ENCODE measurements at regions not wholly inside any gene's neighbourhood (a gene's known extent, or its start where the extent isn't known, plus 50 kb on each side); places are given as distances from the start of the nearest gene placed in this dataset.
"Not testable (repeated sequence)": the region's sequence is repeated elsewhere in the genome, so short reads cannot be mapped to it uniquely, and the experiment has no call there.

DNA sequence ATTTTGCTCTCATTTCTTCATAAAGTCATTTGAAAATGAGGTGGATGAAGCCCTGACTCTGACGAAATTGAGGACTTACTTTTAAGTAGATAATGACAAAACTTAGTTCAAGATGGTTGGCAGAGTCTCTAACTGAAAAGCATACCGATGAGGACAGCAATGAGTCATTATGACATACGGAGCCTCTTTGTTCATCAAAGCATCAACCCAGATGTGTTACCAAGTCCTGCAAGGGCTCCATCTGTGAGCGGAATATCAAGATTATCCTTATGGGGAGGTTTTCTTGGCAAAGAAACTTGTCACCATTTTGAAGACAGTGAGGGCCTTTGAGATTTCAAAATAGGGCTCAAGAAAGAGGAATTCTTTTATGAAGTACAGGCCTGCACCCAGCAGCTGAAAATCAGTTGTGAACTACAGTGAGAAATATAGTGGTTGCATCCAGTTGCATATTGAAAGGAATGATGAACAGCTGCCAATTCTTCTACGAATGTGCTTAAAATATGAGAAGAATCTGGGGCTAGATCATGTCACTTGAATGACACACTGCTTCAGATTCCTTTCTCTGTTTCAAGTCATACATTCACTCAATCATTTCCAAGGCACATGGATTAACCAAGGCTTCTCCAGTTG lies 86.6 kb upstream of the SLC24A2 start:
- Histone ChIP-seq H3K4me2 (ENCODE audit: insufficient read depth, low read length) (no peak overlapping the region), H3K9me3 (replicated peaks; ENCODE audit: control insufficient read depth, insufficient read depth, low read depth, low read length) (no peaks in the 10 kb centered on the region), H2AFZ (ENCODE audit: low read depth, low read length) (no peak overlapping the region), H3K36me3 (ENCODE audit: control insufficient read depth, insufficient read depth, low read length) (no peaks in the 10 kb centered on the region), H4K20me1 (replicated peaks; ENCODE audit: control insufficient read depth, insufficient read depth, low read length) (no peaks in the 10 kb centered on the region), H3K79me2 (ENCODE audit: control insufficient read depth, insufficient read depth, low read length) (no peaks in the 10 kb centered on the region), H3K27me3 (ENCODE audit: control insufficient read depth in 2 of 2, insufficient read depth in 2 of 2, low read length in 2 of 2) (no peaks in the 10 kb centered on the region), H3K4me3 (no peak overlapping the region), H3K27ac (ENCODE audit: extremely low read depth, low read depth, low read length) (no peak overlapping the region), H3K9ac (ENCODE audit: insufficient read depth in 1 of 2, low read depth in 2 of 2, low read length in 2 of 2) (no peak overlapping the region), H3K4me1 (replicated peaks in 1 of 2; ENCODE audit: control insufficient read depth in 2 of 2, insufficient read depth in 2 of 2, low read length in 2 of 2) (no peaks in the 10 kb centered on the region), H3K9me1 (ENCODE audit: control insufficient read depth, insufficient read depth, low read length) (no peaks in the 10 kb centered on the region)
- in situ Hi-C loops (cut with MboI), result no loop called here
- FAIRE-seq (no peak), DNase-seq (ENCODE audit: extremely low read depth in 1 of 4, low spot score in 3 of 4) (no peak), ATAC-seq (no peak)
- ChIA-PET CTCF (ENCODE audit: low intra/inter-chr PET ratio) (no interaction called here), POLR2A (no interaction called here)
- WGBS (ENCODE audit: insufficient coverage, low coverage, missing lambda C conversion rate), result 14% methylated on average over 4 of the region's 5 CpGs
- TF ChIP-seq FOSL1 (tag; conservative IDR thresholded peaks at IDR 0.05), result peak; percentile 24; the same call in 1 of the 2 replicates
- TF ChIP-seq, protein P1, sequence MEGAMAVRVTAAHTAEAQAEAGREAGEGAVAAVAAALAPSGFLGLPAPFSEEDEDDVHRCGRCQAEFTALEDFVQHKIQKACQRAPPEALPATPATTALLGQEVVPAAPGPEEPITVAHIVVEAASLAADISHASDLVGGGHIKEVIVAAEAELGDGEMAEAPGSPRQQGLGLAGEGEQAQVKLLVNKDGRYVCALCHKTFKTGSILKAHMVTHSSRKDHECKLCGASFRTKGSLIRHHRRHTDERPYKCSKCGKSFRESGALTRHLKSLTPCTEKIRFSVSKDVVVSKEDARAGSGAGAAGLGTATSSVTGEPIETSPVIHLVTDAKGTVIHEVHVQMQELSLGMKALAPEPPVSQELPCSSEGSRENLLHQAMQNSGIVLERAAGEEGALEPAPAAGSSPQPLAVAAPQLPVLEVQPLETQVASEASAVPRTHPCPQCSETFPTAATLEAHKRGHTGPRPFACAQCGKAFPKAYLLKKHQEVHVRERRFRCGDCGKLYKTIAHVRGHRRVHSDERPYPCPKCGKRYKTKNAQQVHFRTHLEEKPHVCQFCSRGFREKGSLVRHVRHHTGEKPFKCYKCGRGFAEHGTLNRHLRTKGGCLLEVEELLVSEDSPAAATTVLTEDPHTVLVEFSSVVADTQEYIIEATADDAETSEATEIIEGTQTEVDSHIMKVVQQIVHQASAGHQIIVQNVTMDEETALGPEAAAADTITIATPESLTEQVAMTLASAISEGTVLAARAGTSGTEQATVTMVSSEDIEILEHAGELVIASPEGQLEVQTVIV (CRISPR knock-in tag; IDR thresholded peaks at IDR 0.05; ENCODE audit: borderline replicate concordance), result no peak
- intact Hi-C loops (cut with micrococcal nuclease), result no loop called here
- BruUV-seq (replicated peaks), result no TSS peak

DNA sequence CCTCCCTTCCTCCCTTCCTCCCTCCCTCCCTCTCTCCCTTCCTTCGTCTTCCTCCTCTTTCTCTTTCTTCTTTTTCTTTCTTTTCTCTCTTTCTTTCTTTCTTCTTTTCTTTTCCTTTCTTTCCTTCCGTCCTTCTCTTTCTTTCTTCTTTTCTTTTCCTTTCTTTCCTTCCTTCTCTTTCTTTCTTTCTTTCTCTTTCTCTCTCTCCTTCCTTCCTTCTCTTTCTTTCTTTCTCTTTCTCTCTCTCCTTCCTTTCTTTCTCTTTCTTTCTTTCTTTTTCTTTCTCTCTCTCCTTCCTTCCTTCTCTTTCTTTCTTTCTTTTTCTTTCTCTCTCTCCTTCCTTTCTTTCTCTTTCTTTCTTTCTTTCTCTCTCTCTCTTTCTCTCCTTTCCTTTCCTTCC lies 84.4 kb upstream of the SLC24A2 start:
- FAIRE-seq; H3K4me1 ChIP-seq (replicated peaks in 1 of 2; ENCODE audit: control insufficient read depth in 2 of 2, insufficient read depth in 2 of 2, low read length in 2 of 2); H3K9me3 ChIP-seq (replicated peaks; ENCODE audit: control insufficient read depth, insufficient read depth, low read depth, low read length); H3K4me3 ChIP-seq; H3K9me1 ChIP-seq (ENCODE audit: control insufficient read depth, insufficient read depth, low read length); POLR2A ChIA-PET; BruUV-seq (replicated peaks); H3K27ac ChIP-seq (ENCODE audit: extremely low read depth, low read depth, low read length); DNase-seq (ENCODE audit: extremely low read depth in 1 of 4, low spot score in 3 of 4); ATAC-seq; H3K36me3 ChIP-seq (ENCODE audit: control insufficient read depth, insufficient read depth, low read length); H3K9ac ChIP-seq (ENCODE audit: insufficient read depth in 1 of 2, low read depth in 2 of 2, low read length in 2 of 2); H2AFZ ChIP-seq (ENCODE audit: low read depth, low read length); H3K79me2 ChIP-seq (ENCODE audit: control insufficient read depth, insufficient read depth, low read length); in situ Hi-C loops (cut with MboI); H3K27me3 ChIP-seq (ENCODE audit: control insufficient read depth in 2 of 2, insufficient read depth in 2 of 2, low read length in 2 of 2); intact Hi-C loops (cut with micrococcal nuclease); CTCF ChIA-PET (ENCODE audit: low intra/inter-chr PET ratio); H4K20me1 ChIP-seq (replicated peaks; ENCODE audit: control insufficient read depth, insufficient read depth, low read length); H3K4me2 ChIP-seq (ENCODE audit: insufficient read depth, low read length): not testable (repeated sequence)
- 17% methylated on average over 1 of the region's 2 CpGs for WGBS (ENCODE audit: insufficient coverage, low coverage, missing lambda C conversion rate)
- TF ChIP-seq, protein P2, sequence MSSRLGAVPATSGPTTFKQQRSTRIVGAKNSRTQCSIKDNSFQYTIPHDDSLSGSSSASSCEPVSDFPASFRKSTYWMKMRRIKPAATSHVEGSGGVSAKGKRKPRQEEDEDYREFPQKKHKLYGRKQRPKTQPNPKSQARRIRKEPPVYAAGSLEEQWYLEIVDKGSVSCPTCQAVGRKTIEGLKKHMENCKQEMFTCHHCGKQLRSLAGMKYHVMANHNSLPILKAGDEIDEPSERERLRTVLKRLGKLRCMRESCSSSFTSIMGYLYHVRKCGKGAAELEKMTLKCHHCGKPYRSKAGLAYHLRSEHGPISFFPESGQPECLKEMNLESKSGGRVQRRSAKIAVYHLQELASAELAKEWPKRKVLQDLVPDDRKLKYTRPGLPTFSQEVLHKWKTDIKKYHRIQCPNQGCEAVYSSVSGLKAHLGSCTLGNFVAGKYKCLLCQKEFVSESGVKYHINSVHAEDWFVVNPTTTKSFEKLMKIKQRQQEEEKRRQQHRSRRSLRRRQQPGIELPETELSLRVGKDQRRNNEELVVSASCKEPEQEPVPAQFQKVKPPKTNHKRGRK (tag; IDR thresholded peaks at IDR 0.05), result peak; percentile 79
